H1 (cell line): ENCODE measurements at regions not wholly inside any gene's neighbourhood (a gene's known extent, or its start where the extent isn't known, plus 50 kb on each side); places are given as distances from the start of the nearest gene placed in this dataset.

ENCODE experiments used
- TF ChIP-seq, protein P1 (sequence below): fragments of 300-600 bp; sonication (generic); IDR thresholded peaks from 2 replicates; pipeline ENCODE4 v1.7.1; 2012; ENCODE audit warnings: low read length, moderate library complexity, mild to moderate bottlenecking, inconsistent platforms; ENCODE audit not compliant: insufficient replicate concordance
- TF ChIP-seq, protein P2 (sequence below): IDR thresholded peaks from 2 replicates; pipeline ENCODE4 v1.6.1; 2012; ENCODE audit warnings: inconsistent platforms

DNA sequence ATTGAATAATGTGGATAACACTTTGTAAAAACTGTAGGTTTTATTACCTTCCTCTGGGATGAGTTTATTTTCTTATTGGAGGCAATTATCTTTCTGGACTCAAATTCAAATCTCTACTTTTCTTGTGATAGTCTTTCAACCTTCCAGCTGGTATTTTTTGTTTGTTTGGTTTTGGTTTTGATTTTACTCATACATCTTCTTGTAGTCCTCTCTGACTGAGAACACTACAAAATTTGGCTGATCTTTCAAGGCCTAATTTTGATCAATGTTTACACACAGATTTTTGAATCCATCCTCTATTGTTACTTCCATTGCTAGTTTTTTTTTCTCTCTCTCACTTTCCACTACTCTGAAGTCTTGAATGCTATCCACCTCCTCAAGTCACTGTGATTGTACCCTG is 303.8 kb upstream of the NECTIN3 start (continued):
- TF ChIP-seq, protein P1, sequence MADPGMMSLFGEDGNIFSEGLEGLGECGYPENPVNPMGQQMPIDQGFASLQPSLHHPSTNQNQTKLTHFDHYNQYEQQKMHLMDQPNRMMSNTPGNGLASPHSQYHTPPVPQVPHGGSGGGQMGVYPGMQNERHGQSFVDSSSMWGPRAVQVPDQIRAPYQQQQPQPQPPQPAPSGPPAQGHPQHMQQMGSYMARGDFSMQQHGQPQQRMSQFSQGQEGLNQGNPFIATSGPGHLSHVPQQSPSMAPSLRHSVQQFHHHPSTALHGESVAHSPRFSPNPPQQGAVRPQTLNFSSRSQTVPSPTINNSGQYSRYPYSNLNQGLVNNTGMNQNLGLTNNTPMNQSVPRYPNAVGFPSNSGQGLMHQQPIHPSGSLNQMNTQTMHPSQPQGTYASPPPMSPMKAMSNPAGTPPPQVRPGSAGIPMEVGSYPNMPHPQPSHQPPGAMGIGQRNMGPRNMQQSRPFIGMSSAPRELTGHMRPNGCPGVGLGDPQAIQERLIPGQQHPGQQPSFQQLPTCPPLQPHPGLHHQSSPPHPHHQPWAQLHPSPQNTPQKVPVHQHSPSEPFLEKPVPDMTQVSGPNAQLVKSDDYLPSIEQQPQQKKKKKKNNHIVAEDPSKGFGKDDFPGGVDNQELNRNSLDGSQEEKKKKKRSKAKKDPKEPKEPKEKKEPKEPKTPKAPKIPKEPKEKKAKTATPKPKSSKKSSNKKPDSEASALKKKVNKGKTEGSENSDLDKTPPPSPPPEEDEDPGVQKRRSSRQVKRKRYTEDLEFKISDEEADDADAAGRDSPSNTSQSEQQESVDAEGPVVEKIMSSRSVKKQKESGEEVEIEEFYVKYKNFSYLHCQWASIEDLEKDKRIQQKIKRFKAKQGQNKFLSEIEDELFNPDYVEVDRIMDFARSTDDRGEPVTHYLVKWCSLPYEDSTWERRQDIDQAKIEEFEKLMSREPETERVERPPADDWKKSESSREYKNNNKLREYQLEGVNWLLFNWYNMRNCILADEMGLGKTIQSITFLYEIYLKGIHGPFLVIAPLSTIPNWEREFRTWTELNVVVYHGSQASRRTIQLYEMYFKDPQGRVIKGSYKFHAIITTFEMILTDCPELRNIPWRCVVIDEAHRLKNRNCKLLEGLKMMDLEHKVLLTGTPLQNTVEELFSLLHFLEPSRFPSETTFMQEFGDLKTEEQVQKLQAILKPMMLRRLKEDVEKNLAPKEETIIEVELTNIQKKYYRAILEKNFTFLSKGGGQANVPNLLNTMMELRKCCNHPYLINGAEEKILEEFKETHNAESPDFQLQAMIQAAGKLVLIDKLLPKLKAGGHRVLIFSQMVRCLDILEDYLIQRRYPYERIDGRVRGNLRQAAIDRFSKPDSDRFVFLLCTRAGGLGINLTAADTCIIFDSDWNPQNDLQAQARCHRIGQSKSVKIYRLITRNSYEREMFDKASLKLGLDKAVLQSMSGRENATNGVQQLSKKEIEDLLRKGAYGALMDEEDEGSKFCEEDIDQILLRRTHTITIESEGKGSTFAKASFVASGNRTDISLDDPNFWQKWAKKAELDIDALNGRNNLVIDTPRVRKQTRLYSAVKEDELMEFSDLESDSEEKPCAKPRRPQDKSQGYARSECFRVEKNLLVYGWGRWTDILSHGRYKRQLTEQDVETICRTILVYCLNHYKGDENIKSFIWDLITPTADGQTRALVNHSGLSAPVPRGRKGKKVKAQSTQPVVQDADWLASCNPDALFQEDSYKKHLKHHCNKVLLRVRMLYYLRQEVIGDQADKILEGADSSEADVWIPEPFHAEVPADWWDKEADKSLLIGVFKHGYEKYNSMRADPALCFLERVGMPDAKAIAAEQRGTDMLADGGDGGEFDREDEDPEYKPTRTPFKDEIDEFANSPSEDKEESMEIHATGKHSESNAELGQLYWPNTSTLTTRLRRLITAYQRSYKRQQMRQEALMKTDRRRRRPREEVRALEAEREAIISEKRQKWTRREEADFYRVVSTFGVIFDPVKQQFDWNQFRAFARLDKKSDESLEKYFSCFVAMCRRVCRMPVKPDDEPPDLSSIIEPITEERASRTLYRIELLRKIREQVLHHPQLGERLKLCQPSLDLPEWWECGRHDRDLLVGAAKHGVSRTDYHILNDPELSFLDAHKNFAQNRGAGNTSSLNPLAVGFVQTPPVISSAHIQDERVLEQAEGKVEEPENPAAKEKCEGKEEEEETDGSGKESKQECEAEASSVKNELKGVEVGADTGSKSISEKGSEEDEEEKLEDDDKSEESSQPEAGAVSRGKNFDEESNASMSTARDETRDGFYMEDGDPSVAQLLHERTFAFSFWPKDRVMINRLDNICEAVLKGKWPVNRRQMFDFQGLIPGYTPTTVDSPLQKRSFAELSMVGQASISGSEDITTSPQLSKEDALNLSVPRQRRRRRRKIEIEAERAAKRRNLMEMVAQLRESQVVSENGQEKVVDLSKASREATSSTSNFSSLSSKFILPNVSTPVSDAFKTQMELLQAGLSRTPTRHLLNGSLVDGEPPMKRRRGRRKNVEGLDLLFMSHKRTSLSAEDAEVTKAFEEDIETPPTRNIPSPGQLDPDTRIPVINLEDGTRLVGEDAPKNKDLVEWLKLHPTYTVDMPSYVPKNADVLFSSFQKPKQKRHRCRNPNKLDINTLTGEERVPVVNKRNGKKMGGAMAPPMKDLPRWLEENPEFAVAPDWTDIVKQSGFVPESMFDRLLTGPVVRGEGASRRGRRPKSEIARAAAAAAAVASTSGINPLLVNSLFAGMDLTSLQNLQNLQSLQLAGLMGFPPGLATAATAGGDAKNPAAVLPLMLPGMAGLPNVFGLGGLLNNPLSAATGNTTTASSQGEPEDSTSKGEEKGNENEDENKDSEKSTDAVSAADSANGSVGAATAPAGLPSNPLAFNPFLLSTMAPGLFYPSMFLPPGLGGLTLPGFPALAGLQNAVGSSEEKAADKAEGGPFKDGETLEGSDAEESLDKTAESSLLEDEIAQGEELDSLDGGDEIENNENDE, result no peak
- TF ChIP-seq, protein P2, sequence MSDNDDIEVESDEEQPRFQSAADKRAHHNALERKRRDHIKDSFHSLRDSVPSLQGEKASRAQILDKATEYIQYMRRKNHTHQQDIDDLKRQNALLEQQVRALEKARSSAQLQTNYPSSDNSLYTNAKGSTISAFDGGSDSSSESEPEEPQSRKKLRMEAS, result no peak
- TF ChIP-seq, all 59 proteins: peak for 0
